Right cardiac atrium (tissue), 5 donors: ENCODE measurements at regions not wholly inside any gene's neighbourhood (a gene's known extent, or its start where the extent isn't known, plus 50 kb on each side); places are given as distances from the start of the nearest gene placed in this dataset.
"Not testable (repeated sequence)": the region's sequence is repeated elsewhere in the genome, so short reads cannot be mapped to it uniquely, and the experiment has no call there.

ENCODE experiments used
- ATAC-seq, 2 donors: fragments of 200-7000 bp; cut with Tn5 transposase; one replicate each; pipeline versions ENCODE4 v1.8.0 to v1.9.1; 2020; ENCODE audit warnings: moderate library complexity in 2 of 2, mild to moderate bottlenecking in 1 of 2
- DNase-seq, 3 donors: peaks; one replicate each; pipeline ENCODE4 v3.0.0-alpha.2; 2020
- H3K27ac ChIP-seq: one replicate; pipeline ENCODE4 v1.5.1; 2013; ENCODE audit warnings: mild to moderate bottlenecking, low read length, control low read depth, moderate library complexity
- H3K27me3 ChIP-seq: one replicate; pipeline ENCODE4 v1.6.1; 2013; ENCODE audit not compliant: control insufficient read depth, insufficient read depth
- H3K4me1 ChIP-seq: one replicate; pipeline ENCODE4 v1.6.1; 2013; ENCODE audit warnings: low read length; ENCODE audit not compliant: control insufficient read depth, insufficient read depth
- H3K4me3 ChIP-seq: one replicate; pipeline ENCODE4 v1.5.1; 2013; ENCODE audit warnings: low read length, control low read depth
- H3K9me3 ChIP-seq: one replicate; pipeline ENCODE4 v1.6.1; 2013; ENCODE audit warnings: low read length; ENCODE audit not compliant: control insufficient read depth
- WGBS: extraction: QIAGEN DNeasy Blood & Tissue Kit; methylation state at CpG from one replicate; pipeline ENCODE4 v1.1.7; 2013; 5-methylcytosine and 5-hydroxymethylcytosine counted together
- intact Hi-C, 4 donors: fragments of 100-400 bp; cut with DNase I; formaldehyde crosslinking; loops; one replicate each; pipeline versions ENCODE4 v1.11.0 to v1.14.0; 2022 to 2023
- donor health status: healthy with polysubstance abuse.
- donor health status: DM: no; HTN: yes; CAD: no.
- donor health status: DM: no; HTN: no; CAD: no.
- donor health status: DM: no; HTN: yes; CAD: no; lungs with severe emphysema.
- donor health status: DM: yes; HTN: yes; CAD: no.

DNA sequence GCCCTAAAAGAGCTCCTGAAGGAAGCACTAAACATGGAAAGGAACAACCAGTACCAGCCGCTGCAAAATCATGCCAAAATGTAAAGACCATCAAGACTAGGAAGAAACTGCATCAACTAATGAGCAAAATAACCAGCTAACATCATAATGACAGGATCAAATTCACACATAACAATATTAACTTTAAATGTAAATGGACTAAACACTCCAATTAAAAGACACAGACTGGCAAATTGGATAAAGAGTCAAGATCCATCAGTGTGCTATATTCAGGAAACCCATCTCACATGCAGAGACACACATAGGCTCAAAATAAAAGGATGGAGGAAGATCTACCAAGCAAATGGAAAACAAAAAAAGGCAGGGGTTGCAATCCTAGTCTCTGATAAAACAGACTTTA lies 364.4 kb downstream of the CD83 start:
- no CpG with 5 or more reads among the region's 1 CpG for WGBS
- ATAC-seq, intact Hi-C loops, DNase-seq, H3K27me3 ChIP-seq, H3K4me3 ChIP-seq, H3K27ac ChIP-seq, H3K4me1 ChIP-seq, H3K9me3 ChIP-seq: not testable (repeated sequence)

DNA sequence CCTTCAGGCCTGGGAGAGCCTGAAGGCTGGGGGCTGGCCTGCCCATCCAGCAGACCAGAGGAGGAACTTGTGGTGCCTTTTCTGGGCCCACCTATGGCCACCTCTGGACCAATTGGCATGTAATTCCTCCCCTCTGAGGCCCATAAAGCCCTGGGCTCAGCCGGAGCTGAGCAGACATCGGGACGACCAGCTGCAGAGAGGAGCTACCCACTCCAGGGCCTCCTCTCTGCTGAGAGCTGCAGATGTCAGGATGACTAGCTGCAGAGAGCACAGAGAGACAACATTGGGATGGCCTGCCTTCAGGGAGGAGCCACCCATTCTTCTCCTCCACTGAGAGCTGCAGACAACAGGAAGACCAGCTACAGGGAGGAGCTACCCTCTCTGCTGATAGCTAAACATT lies 370.1 kb downstream of the CD83 start:
- no peaks in the 10 kb centered on the region for H3K9me3 ChIP-seq
- H3K4me3 ChIP-seq = no peak overlapping the region
- intact Hi-C loops = no loop called here
- ATAC-seq (no peak), DNase-seq (no peak)
- no peaks in the 10 kb centered on the region for H3K27me3 ChIP-seq
- H3K4me1 ChIP-seq = no peaks in the 10 kb centered on the region
- WGBS = 96% methylated on average over 3 of the region's 3 CpGs
- H3K27ac ChIP-seq = no peak overlapping the region

DNA sequence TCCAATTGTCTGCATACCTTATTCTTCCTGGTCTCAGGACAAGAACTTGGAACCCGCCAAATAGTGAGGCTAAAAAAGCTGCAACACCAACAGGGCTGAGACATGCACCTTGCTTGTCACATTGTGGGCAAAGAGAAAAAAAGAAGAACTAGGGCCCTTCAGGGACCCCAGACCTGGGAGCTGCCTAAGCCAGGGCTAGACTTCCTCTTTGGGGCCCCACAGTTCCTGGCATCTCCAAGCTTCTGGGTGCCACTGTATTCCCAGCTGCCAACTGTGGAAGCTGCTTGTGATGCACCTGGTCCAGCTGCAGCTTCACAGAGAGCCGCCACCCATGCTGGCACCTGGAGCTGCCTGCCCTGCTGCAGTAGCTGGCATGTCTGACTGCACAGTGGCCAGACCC lies 370.6 kb downstream of the CD83 start:
- intact Hi-C loops = no loop called here

DNA sequence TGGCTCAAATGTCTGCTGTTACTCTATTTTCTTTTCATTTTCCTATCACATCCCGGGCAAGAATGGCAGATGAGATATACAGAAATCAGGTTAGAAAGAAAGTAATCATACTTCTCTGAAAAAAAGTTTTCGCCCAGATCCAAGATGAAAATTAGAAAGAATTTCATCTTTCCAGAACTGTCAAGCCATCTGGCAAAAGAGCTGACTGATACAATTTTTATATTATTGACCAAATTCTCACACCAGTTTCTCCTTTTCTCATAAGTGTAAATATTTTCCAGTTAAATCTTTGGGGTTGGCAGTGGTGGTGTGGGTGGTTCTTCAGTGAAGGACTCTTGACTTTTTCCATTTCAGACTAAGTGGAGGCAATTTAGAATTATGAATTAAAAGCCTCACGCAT lies 371.9 kb downstream of the CD83 start:
- Histone ChIP-seq H3K4me1 (no peaks in the 10 kb centered on the region), H3K27ac (no peak overlapping the region), H3K27me3 (no peaks in the 10 kb centered on the region), H3K9me3 (no peaks in the 10 kb centered on the region), H3K4me3 (no peak overlapping the region)
- 85% methylated on average over 3 of the region's 3 CpGs for WGBS
- intact Hi-C loops = no loop called here
- ATAC-seq = no peak
- no peak for DNase-seq

More for the DNA sequence above, 370.6 kb downstream of the CD83 start:
- Histone ChIP-seq H3K27me3 (no peaks in the 10 kb centered on the region), H3K27ac (no peak overlapping the region), H3K4me3 (no peak overlapping the region), H3K4me1 (no peaks in the 10 kb centered on the region), H3K9me3 (no peaks in the 10 kb centered on the region)
- no peak for ATAC-seq
- DNase-seq = no peak
- 94% methylated on average over 2 of the region's 2 CpGs for WGBS

DNA sequence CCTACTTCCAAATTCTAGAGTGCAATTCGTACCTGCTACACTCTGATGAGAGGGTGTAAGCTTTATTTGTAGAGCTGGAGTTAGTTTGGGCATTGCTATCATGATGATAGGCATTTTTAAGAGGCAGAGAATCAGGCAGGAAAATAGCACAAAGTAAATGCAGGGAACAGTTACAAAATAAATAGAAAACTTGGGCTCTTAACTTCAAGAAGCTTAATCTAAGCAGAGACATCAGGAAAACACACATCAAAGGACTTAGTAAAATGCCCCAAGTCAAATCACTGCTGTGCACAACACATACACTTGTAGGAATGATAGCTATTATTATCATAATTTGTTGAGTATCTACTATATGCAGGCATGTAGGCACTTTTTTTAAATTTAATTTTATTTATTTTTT lies 381.2 kb downstream of the CD83 start:
- no peak for ATAC-seq
- DNase-seq = no peak
- WGBS = 78% methylated on average over 1 of the region's 1 CpG
- Histone ChIP-seq H3K4me1 (no peaks in the 10 kb centered on the region), H3K9me3 (no peaks in the 10 kb centered on the region), H3K27me3 (no peaks in the 10 kb centered on the region), H3K4me3 (no peak overlapping the region), H3K27ac (no peak overlapping the region)
- intact Hi-C loops = no loop called here

DNA sequence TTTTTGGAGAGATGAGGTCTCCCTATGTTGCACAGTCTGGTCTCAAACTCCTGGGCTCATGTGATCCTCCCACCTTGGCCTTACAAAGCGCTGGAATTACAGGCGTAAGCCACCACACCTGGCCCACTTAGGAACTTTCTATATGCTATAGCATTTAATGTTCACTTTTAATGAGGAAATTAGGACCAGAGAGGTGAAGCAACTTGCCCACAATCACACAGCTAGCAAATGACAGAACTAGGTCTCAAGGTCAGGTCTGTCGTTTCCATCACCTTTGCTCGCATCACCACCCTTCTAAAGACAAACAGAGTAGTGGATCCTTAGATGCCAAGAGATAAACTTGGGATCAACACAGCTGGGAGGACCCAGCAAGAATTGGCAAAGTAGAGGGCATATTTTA lies 381.7 kb downstream of the CD83 start:
- Histone ChIP-seq H3K4me1 (no peaks in the 10 kb centered on the region), H3K4me3 (no peak overlapping the region), H3K27ac (no peak overlapping the region), H3K9me3 (no peaks in the 10 kb centered on the region), H3K27me3 (no peaks in the 10 kb centered on the region)
- no peak for ATAC-seq
- 94% methylated on average over 4 of the region's 4 CpGs for WGBS
- intact Hi-C loops = no loop called here
- DNase-seq = no peak

DNA sequence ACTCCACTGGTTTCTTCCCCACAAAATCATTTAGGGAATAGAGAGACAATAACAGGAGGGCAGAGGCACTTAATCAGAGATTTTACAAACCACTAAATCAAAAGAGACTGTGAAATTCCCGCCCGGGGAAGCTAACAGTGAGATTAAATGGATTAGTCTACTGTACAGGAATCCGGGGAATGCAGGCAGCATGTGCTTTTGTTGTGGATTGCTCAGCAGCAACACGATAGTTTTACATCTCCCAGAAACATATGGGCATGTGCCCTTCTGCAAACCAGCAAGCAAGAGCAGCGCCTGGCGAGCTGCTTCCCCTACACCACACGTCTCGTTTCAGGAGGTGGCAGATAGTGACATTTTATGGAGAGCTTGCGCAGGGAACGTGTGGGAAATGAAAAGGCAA lies 382.3 kb downstream of the CD83 start:
- no peak overlapping the region for H3K4me3 ChIP-seq
- DNase-seq (no peak), ATAC-seq (no peak)
- H3K9me3 ChIP-seq = no peaks in the 10 kb centered on the region
- no peaks in the 10 kb centered on the region for H3K4me1 ChIP-seq
- no peak overlapping the region for H3K27ac ChIP-seq
- intact Hi-C loops = no loop called here
- 48% methylated on average over 10 of the region's 10 CpGs for WGBS
- H3K27me3 ChIP-seq = no peaks in the 10 kb centered on the region

DNA sequence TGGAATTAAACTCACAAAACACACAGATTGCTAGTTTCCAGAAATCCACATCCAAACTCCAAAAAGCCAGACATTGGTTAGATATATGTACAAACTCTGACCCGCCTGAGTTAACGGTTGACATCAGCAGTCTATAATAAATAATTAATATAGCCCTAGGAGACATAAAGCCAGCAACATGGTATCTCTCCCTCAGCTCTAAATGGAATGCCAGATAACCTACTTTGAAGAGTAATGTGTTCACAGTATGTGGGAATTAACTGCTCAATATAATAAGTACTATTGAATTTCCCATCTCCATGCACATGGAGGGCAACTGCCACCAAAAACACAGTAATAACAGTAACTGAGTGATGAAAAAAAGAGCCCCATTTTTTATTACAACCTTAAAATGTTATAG lies 383.2 kb downstream of the CD83 start:
- no peak for DNase-seq
- Histone ChIP-seq H3K4me1 (no peaks in the 10 kb centered on the region), H3K27ac (no peak overlapping the region), H3K4me3 (no peak overlapping the region), H3K27me3 (no peaks in the 10 kb centered on the region), H3K9me3 (no peaks in the 10 kb centered on the region)
- no peak for ATAC-seq
- 98% methylated on average over 2 of the region's 2 CpGs for WGBS
- intact Hi-C loops = no loop called here

DNA sequence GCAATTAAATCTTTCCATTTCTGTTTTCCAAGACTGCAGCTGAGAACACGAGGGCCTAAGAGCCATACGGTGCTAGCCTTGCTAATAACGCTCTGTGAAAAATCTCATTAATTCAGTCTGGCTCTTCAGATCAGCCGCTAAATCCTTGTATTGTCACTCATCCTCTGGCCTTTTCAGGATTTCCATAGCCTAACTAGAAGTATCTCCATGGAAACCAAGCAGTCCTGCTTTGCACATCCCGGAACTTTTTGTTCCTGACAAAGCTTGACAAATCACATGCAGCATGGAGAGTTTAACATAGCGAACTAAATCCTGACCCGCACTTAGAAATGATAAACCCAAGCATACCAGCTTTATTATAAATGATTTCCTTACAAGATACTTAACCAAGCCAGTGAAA lies 383.7 kb downstream of the CD83 start:
- no peak for ATAC-seq
- H3K4me3 ChIP-seq = no peak overlapping the region
- WGBS = 93% methylated on average over 7 of the region's 7 CpGs
- no peak overlapping the region for H3K27ac ChIP-seq
- no peak for DNase-seq
- H3K4me1 ChIP-seq = no peaks in the 10 kb centered on the region
- H3K27me3 ChIP-seq = no peaks in the 10 kb centered on the region
- H3K9me3 ChIP-seq = no peaks in the 10 kb centered on the region
- intact Hi-C loops = no loop called here

DNA sequence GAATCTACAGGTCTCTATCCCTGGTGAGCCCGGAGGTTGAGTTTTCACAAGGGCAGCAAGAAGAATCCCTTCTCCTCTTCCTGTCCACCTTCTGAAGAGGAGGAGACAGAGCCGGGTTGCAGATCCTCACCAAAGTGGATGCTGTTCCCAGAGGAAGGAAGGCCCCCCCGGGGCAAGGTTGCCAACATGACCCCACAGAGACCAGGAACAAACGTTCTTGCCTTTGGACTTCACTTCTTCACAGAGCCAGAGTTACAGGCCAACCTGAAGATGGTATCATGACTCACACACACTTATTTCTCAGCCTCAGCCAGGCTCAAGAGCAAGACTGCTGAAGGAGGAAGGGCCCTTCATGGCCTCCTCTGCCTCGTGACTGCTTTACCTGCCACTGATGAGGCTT lies 384.3 kb downstream of the CD83 start:
- no peak overlapping the region for H3K4me3 ChIP-seq
- DNase-seq (no peak), ATAC-seq (no peak)
- no peaks in the 10 kb centered on the region for H3K27me3 ChIP-seq
- no peak overlapping the region for H3K27ac ChIP-seq
- H3K4me1 ChIP-seq = no peaks in the 10 kb centered on the region
- intact Hi-C loops = no loop called here
- WGBS = 87% methylated on average over 5 of the region's 5 CpGs
- no peaks in the 10 kb centered on the region for H3K9me3 ChIP-seq

DNA sequence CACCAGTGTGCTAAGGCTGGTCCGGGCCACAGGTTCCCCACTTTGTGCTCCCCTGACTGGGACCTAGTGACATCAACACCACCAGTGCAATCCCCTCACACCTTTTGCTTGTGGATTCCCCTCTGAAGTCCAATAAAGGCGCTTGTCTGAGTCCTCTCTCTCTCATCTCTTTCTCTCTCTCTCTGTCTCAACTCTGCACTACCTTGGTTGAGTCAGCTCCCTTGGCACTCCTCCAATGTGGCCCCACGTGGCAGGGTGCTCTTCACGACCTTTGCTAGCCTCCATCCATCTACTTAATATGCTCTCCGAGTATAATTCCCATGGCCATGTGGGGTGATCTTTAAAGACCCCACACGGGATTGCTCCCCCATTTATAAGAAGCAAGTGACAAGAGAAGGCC lies 385.0 kb downstream of the CD83 start:
- Histone ChIP-seq H3K27me3 (no peaks in the 10 kb centered on the region), H3K4me3 (no peak overlapping the region), H3K9me3 (no peaks in the 10 kb centered on the region), H3K27ac (no peak overlapping the region), H3K4me1 (no peaks in the 10 kb centered on the region)
- ATAC-seq = no peak
- DNase-seq = no peak
- intact Hi-C loops = no loop called here
- WGBS = 83% methylated on average over 6 of the region's 6 CpGs

DNA sequence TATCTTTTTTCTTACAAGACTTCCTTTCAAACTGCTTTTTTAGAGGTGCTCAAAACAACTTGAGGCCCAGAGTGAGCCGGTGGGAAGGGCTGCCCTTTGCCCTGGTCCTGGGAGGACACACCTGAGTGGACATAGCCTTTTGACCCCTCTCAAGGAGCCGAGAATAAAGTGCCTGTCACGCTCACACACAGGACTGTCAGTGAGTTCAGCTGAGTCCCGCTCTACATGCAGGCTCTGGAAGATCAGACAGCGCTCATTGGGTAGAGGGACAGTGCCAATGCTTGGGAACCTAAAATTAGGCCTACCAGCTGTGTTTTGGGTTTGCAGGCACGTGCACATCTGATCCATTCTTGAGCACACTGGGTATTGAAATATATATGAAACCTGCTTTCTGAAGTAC lies 387.8 kb downstream of the CD83 start:
- no peaks in the 10 kb centered on the region for H3K9me3 ChIP-seq
- ATAC-seq = no peak
- no peak overlapping the region for H3K27ac ChIP-seq
- 86% methylated on average over 6 of the region's 6 CpGs for WGBS
- no peak for DNase-seq
- no peaks in the 10 kb centered on the region for H3K4me1 ChIP-seq
- H3K4me3 ChIP-seq = no peak overlapping the region
- H3K27me3 ChIP-seq = no peaks in the 10 kb centered on the region
- intact Hi-C loops = no loop called here
